ENCODE measurements at regions not wholly inside any gene's neighbourhood (a gene's known extent, or its start where the extent isn't known, plus 50 kb on each side); places are given as distances from the start of the nearest gene placed in this dataset.

DNA sequence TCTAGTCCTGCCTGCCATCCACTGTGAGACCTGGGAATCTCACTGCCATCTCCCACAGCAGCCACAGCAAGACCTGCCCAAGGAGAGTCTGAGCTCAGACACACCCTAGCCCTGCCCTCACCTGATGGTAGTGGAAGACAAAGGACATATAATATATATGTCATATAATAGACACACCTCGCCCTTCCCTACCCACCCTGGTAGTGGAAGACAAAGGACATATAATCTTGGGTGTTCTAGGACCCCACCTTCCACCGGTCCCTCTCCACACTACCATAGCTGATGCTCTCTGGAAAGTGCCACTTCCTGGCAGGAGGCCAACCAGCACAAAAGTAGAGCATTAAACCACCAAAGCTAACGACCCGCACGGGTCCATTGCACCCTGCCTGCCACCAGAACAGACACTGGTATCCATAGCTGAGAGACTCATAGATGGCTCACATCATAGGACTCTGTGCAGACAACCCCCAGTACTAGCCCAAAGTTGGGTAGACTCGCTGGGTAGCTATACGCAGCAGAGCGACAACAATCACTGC is 545.6 kb downstream of the CAAP1 start:
- CTCF ChIA-PET: no interaction called here
- no peaks in the 10 kb centered on the region for H3K27me3 ChIP-seq (ENCODE audit: control insufficient read depth, insufficient read depth, low read length)

DNA sequence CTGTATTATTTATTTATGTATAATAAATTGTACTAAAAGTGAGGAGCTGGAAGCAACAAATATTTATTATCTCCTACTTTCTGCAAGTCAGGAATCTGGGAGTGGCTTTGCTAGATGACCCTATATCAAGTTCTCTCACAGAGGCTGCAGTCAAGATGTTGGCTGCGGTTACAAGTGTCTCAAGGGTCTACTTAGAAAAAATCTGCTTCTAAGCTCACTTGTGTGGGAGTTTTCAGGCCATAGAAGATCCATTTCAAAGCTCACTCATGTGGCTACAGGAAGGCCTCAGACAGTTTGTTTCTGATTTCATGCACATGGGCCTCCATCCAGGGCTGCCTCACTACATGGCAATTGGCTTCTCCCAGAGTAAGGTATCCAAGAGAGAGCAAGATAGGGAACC is 551.1 kb downstream of the CAAP1 start:
- Histone ChIP-seq H3K9me3 (ENCODE audit: control insufficient read depth, insufficient read depth, low read length) (no peaks in the 10 kb centered on the region), H3K4me3 (ENCODE audit: low read depth, low read length) (no peak overlapping the region), H3K27me3 (ENCODE audit: control insufficient read depth, insufficient read depth, low read length) (no peaks in the 10 kb centered on the region), H3K27ac (ENCODE audit: low read depth, low read length) (no peak overlapping the region)
- POLR2A ChIA-PET: no interaction called here
- CTCF ChIA-PET: interaction anchor here (1.2 kb wide), 1 partner anchor 15 kb away, joined by 5 read pairs; no protein-coding TSS in a partner anchor
- TF ChIP-seq, protein P1, sequence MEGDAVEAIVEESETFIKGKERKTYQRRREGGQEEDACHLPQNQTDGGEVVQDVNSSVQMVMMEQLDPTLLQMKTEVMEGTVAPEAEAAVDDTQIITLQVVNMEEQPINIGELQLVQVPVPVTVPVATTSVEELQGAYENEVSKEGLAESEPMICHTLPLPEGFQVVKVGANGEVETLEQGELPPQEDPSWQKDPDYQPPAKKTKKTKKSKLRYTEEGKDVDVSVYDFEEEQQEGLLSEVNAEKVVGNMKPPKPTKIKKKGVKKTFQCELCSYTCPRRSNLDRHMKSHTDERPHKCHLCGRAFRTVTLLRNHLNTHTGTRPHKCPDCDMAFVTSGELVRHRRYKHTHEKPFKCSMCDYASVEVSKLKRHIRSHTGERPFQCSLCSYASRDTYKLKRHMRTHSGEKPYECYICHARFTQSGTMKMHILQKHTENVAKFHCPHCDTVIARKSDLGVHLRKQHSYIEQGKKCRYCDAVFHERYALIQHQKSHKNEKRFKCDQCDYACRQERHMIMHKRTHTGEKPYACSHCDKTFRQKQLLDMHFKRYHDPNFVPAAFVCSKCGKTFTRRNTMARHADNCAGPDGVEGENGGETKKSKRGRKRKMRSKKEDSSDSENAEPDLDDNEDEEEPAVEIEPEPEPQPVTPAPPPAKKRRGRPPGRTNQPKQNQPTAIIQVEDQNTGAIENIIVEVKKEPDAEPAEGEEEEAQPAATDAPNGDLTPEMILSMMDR (IDR thresholded peaks at IDR 0.05; ENCODE audit: low read depth, low read length): no peak
- no peak for DNase-seq (ENCODE audit: low read depth, low spot score)

More for the DNA sequence above, 545.6 kb downstream of the CAAP1 start:
- no peaks in the 10 kb centered on the region for H3K9me3 ChIP-seq (ENCODE audit: control insufficient read depth, insufficient read depth, low read length)
- DNase-seq (ENCODE audit: low read depth, low spot score): no peak
- TF ChIP-seq, protein P1 (IDR thresholded peaks at IDR 0.05; ENCODE audit: low read depth, low read length): no peak
- H3K27ac ChIP-seq (ENCODE audit: low read depth, low read length): no peak overlapping the region
- H3K4me3 ChIP-seq (ENCODE audit: low read depth, low read length): no peak overlapping the region
- POLR2A ChIA-PET: no interaction called here

DNA sequence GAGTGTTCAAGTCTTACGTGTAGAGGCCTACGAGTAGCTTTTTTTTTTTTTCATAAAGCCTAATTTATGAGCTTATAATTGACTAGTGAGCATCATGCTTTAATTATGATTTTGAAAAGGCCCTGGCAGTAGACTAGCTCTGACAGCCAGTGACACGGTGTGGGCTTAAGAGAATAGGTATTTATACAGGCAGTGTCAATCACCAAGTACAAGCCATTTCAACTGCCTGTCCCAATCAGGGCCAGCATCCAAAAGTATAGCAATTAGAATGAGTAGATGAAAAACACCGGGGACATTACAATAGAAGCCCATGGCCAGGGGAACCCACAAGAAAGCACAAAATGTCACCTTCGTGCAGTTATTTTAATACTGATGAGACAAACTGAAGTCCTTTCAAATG is 552.8 kb downstream of the CAAP1 start:
- CTCF ChIA-PET: interaction anchor here (0.7 to 1.1 kb wide), 2 partner anchors 13 to 181 kb away, joined by 4 read pairs; no protein-coding TSS in a partner anchor
- DNase-seq (ENCODE audit: low read depth, low spot score): no peak

DNA sequence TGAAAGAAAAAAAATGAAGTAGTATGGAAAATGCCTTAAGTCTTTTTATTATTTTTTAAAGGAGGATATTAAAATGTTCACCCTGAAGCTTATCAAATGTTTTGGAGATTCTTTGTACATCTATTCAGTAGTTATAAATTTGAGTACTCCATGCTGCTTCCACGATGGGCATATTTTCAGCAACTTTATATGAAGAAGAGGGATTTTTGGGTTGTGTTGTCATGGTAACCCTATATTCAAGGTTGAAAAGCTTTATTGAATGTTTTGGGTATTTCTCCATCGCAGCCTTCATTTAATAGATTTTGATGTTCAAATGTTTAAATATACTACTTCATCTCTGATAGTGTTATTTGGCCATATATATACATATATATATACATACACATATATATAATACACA is 557.5 kb downstream of the CAAP1 start:
- TF ChIP-seq, protein P1 (IDR thresholded peaks at IDR 0.05; ENCODE audit: low read depth, low read length): no peak
- H3K4me3 ChIP-seq (ENCODE audit: low read depth, low read length): no peak overlapping the region
- no peak overlapping the region for H3K27ac ChIP-seq (ENCODE audit: low read depth, low read length)
- CTCF ChIA-PET: no interaction called here
- DNase-seq (ENCODE audit: low read depth, low spot score): no peak
- POLR2A ChIA-PET: no interaction called here
- H3K9me3 ChIP-seq (ENCODE audit: control insufficient read depth, insufficient read depth, low read length): no peaks in the 10 kb centered on the region
- H3K27me3 ChIP-seq (ENCODE audit: control insufficient read depth, insufficient read depth, low read length): no peaks in the 10 kb centered on the region

More for the DNA sequence above, 552.8 kb downstream of the CAAP1 start:
- TF ChIP-seq, protein P1 (IDR thresholded peaks at IDR 0.05; ENCODE audit: low read depth, low read length): no peak
- Histone ChIP-seq H3K27me3 (ENCODE audit: control insufficient read depth, insufficient read depth, low read length) (no peaks in the 10 kb centered on the region), H3K4me3 (ENCODE audit: low read depth, low read length) (no peak overlapping the region), H3K27ac (ENCODE audit: low read depth, low read length) (no peak overlapping the region), H3K9me3 (ENCODE audit: control insufficient read depth, insufficient read depth, low read length) (no peaks in the 10 kb centered on the region)
- POLR2A ChIA-PET: no interaction called here

DNA sequence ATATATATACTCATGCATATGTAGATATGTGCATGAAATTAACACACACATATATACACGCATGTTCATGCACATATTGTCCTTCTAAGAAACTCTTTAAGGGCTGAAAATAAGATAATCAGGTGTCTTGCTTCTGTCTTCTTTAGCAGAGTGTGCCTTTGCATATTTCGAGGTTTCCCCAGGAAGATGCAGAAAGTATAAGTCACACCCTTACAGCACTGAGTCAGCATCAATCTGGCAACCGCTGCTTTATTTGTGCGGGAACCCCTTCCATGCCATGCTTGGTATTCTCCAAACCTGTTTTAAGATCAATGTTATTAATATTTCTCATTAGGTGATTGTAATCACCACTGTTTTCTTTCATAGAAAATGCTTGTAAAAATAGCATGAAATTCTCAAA is 557.9 kb downstream of the CAAP1 start:
- H3K4me3 ChIP-seq (ENCODE audit: low read depth, low read length): no peak overlapping the region
- TF ChIP-seq, protein P1 (IDR thresholded peaks at IDR 0.05; ENCODE audit: low read depth, low read length): no peak
- DNase-seq (ENCODE audit: low read depth, low spot score): no peak
- CTCF ChIA-PET: no interaction called here
- H3K27ac ChIP-seq (ENCODE audit: low read depth, low read length): no peak overlapping the region
- no peaks in the 10 kb centered on the region for H3K9me3 ChIP-seq (ENCODE audit: control insufficient read depth, insufficient read depth, low read length)
- no peaks in the 10 kb centered on the region for H3K27me3 ChIP-seq (ENCODE audit: control insufficient read depth, insufficient read depth, low read length)
- POLR2A ChIA-PET: no interaction called here

Data from AG04450 (cell line).